Fibroblast of pulmonary artery (primary cell): ENCODE measurements at regions not wholly inside any gene's neighbourhood (a gene's known extent, or its start where the extent isn't known, plus 50 kb on each side); places are given as distances from the start of the nearest gene placed in this dataset.

ENCODE experiments used
- DNase-seq: peaks from one replicate; pipeline ENCODE4 v3.0.0-alpha.2; 2010; ENCODE audit warnings: low read depth
- H3K4me3 ChIP-seq: replicated peaks from 2 replicates; pipeline ENCODE4 v1.5.1; 2011; ENCODE audit warnings: low read depth, mild to moderate bottlenecking, control low read depth, low read length, moderate library complexity
- CTCF ChIP-seq: IDR thresholded peaks from 2 replicates; pipeline ENCODE4 v1.5.1; 2011; ENCODE audit warnings: mild to moderate bottlenecking, control low read depth, low read length, inconsistent platforms; ENCODE audit errors: missing control alignments

DNA sequence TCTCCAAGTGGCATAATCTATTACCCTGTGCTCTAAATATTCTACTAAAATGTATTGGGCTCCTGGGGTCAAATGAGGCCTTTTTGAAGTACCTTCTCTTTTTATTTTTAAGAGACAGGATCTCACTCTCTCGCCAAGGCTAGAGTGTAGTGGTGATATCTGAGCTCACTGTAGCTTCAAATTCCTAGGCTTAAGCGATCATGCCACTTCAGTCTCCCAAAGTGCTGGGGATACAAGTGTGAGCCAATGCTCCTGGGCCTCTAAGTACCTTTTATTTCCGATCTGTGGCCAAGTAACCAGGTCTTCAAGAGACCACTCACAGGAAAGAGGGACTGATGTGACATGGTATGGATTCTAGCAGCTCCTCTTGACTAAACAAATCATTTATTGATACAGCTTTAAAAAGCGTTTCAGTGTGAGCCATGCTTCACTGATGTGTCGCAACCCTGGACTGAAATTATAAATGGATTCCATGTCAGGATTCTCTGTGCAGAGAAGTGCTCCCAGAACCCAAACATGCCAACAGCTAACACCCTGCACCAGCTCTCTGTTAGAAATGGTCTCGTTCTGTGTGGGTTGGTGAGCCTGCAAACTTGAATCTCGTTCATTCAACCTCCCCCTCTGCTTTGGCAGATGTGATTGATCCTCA is 477.8 kb downstream of the HINT1 start:
- no peak for DNase-seq
- H3K4me3 ChIP-seq, result no peak overlapping the region
- TF ChIP-seq CTCF, result no peak

DNA sequence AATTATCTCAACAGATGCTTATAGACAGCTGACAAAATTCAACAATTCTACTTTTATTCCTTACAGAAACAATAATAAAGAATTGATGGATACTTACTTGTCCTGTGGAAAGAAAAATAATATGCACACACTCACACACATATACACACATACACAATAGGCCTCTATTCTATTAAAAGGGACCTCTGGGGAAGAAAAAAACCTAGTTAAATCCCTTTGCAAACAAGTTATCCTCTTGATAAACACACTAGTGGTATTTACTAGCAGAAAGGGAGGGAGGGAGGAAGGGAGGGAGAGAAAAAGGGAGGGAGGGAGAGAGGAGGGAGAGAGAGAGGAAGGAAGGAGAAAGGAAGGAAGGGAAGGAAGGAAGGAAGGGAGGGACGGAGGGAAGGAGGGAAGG is 486.4 kb downstream of the HINT1 start:
- no peak for DNase-seq
- no peak for TF ChIP-seq CTCF
- no peak overlapping the region for H3K4me3 ChIP-seq

DNA sequence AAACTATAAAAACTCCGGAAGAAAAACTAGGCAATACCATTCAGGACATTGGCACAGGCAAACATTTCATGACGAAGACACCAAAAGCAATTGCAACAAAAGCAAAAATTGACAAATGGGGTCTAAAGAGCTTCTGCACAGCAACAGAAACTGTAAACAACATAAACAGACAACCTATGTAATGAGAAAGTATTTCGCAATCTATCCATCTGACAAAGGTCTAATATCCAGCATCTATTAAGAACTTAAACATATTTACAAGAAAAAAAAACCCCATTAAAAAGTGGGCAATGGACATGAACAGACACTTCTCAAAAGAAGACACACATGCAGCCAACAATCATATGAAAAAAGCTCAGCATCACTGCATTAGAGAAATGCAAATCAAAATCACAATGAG is 498.6 kb downstream of the HINT1 start:
- no peak overlapping the region for H3K4me3 ChIP-seq
- DNase-seq, result no peak
- TF ChIP-seq CTCF, result no peak

DNA sequence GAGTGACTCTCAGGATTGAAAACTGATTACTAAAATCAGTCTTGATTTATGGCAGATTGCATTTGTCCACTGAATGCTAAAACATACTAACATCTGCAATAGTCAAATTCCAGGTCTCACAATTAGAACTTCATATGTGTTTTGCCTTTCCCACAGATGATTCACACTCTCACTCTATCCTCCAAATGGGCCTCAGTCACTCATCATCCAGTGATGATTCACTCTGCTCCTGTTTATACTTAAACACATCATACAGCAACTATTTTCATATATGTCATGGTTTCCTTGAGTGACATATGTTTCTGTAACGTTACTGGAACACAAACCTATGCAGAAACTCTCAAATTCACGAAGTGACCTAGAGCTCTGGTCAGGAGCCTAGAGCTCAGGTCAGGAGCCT is 512.9 kb downstream of the HINT1 start:
- no peak for TF ChIP-seq CTCF
- DNase-seq, result peak; percentile 69
- no peak overlapping the region for H3K4me3 ChIP-seq

GRCh38 chr5:130651440-130651839 is 513.6 kb downstream of the HINT1 start:
- no peak overlapping the region for H3K4me3 ChIP-seq
- DNase-seq, result no peak
- TF ChIP-seq CTCF, result no peak

- H3K4me3 ChIP-seq, result no peak overlapping the region
- no peak for TF ChIP-seq CTCF
Observed at GRCh38 chr5:130643321-130643720, 521.7 kb downstream of the HINT1 start.

DNA sequence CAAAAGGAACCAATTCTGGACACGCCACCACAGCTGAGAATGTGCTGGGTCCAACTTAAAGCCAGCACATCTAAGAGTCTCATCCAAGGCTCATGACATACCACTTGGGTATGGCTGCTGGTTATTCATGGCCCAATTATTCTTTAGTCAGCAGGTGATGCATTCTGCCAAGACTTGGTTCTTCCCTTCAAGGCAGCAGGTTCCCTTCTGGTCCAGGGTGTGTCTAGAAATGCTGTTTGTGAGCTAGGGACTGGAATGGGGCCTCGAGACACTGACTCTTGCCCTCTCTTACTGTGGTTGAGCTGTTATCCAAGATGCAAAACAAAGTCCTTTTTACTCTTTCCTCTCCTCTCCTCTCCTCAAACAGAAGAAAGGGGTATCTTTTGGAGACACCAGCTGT is 522.6 kb downstream of the HINT1 start:
- no peak for TF ChIP-seq CTCF
- no peak for DNase-seq
- H3K4me3 ChIP-seq, result no peak overlapping the region

More at GRCh38 chr5:130643321-130643720, 521.7 kb downstream of the HINT1 start:
- no peak for DNase-seq
